Astrocyte (in vitro differentiated cells and primary cell): ENCODE measurements at regions not wholly inside any gene's neighbourhood (a gene's known extent, or its start where the extent isn't known, plus 50 kb on each side); places are given as distances from the start of the nearest gene placed in this dataset.

ENCODE experiments used
- DNase-seq: peaks from one replicate; pipeline ENCODE4 v3.0.0-alpha.2; 2010; ENCODE audit warnings: low read depth
- FAIRE-seq: peaks from 2 replicates; lab custom pipeline; 2011; peaks lifted over from hg19 to GRCh38; lab: Jason Lieb, UNC
- H2AFZ ChIP-seq: 2 replicates; pipeline ENCODE4 v1.6.0; 2012; ENCODE audit warnings: low read depth, low read length, inconsistent platforms
- H3K27ac ChIP-seq: 2 replicates; pipeline ENCODE4 v1.5.1; 2011; ENCODE audit warnings: low read depth, low read length, inconsistent platforms
- H3K27me3 ChIP-seq: 2 replicates; pipeline ENCODE4 v1.6.0; 2011; ENCODE audit warnings: low read length, inconsistent platforms; ENCODE audit not compliant: insufficient read depth
- H3K36me3 ChIP-seq: 2 replicates; pipeline ENCODE4 v1.5.1; 2011; ENCODE audit warnings: low read length, inconsistent platforms; ENCODE audit not compliant: insufficient read depth
- H3K4me1 ChIP-seq: 2 replicates; pipeline ENCODE4 v1.5.1; 2011; ENCODE audit warnings: low read length, inconsistent platforms; ENCODE audit not compliant: insufficient read depth
- H3K4me2 ChIP-seq: 2 replicates; pipeline ENCODE4 v1.6.0; 2012; ENCODE audit warnings: low read length, inconsistent platforms
- H3K4me3 ChIP-seq: 2 replicates; pipeline ENCODE4 v1.5.1; 2011; ENCODE audit warnings: low read depth, mild to moderate bottlenecking, low read length, inconsistent platforms; ENCODE audit not compliant: insufficient read depth
- H3K79me2 ChIP-seq: 2 replicates; pipeline ENCODE4 v1.6.0; 2012; ENCODE audit warnings: mild to moderate bottlenecking, low read length, inconsistent platforms; ENCODE audit not compliant: insufficient read depth
- H3K9ac ChIP-seq: 2 replicates; pipeline ENCODE4 v1.6.0; 2012; ENCODE audit warnings: mild to moderate bottlenecking, low read length, inconsistent platforms
- H3K9me3 ChIP-seq: 2 replicates; pipeline ENCODE4 v1.5.1; 2012; ENCODE audit warnings: low read depth, mild to moderate bottlenecking, low read length, inconsistent platforms; ENCODE audit not compliant: insufficient read depth
- H4K20me1 ChIP-seq: 2 replicates; pipeline ENCODE4 v1.6.0; 2012; ENCODE audit warnings: low read length, inconsistent platforms; ENCODE audit not compliant: insufficient read depth
- H3K27ac Mint-ChIP-seq: one replicate; pipeline ENCODE4 v1.8.0; 2021; ENCODE audit warnings: mild to moderate bottlenecking, mixed read lengths; ENCODE audit not compliant: unreplicated experiment
- H3K27me3 Mint-ChIP-seq: one replicate; pipeline ENCODE4 v1.8.0; 2021; ENCODE audit warnings: low read depth, mixed read lengths; ENCODE audit not compliant: unreplicated experiment
- H3K36me3 Mint-ChIP-seq: one replicate; pipeline ENCODE4 v1.8.0; 2021; ENCODE audit warnings: low read depth, mixed read lengths; ENCODE audit not compliant: unreplicated experiment
- H3K4me1 Mint-ChIP-seq: one replicate; pipeline ENCODE4 v1.8.0; 2021; ENCODE audit warnings: low read depth, mixed read lengths; ENCODE audit not compliant: unreplicated experiment
- H3K4me3 Mint-ChIP-seq: one replicate; pipeline ENCODE4 v1.8.0; 2021; ENCODE audit warnings: mild to moderate bottlenecking, moderate library complexity, mixed read lengths; ENCODE audit not compliant: unreplicated experiment
- H3K9me3 Mint-ChIP-seq: one replicate; pipeline ENCODE4 v1.8.0; 2021; ENCODE audit warnings: mild to moderate bottlenecking, mixed read lengths; ENCODE audit not compliant: unreplicated experiment
- CTCF ChIP-seq: IDR thresholded peaks from 2 replicates; pipeline ENCODE4 v1.5.1; 2011; ENCODE audit warnings: low read depth, mild to moderate bottlenecking, inconsistent platforms, low read length, moderate library complexity; ENCODE audit not compliant: insufficient read depth
- EZH2 ChIP-seq: IDR thresholded peaks from 2 replicates; pipeline ENCODE4 v1.6.1; 2012; ENCODE audit warnings: mild to moderate bottlenecking, low read length, inconsistent platforms; ENCODE audit not compliant: insufficient read depth

GRCh38 chr14:51445001-51445390 lies 204.9 kb downstream of the TMX1 start:
- peaks cover 64% of the 10 kb centered on the region for H3K4me1 Mint-ChIP-seq
- FAIRE-seq = no peak
- H3K4me1 ChIP-seq = peaks cover 50% of the 10 kb centered on the region
- peaks cover 2% of the 10 kb centered on the region for H3K36me3 Mint-ChIP-seq
- H2AFZ ChIP-seq = no peak overlapping the region
- no peaks in the 10 kb centered on the region for H3K79me2 ChIP-seq
- H3K4me2 ChIP-seq = no peak overlapping the region
- no peaks in the 10 kb centered on the region for H3K36me3 ChIP-seq
- H3K27ac ChIP-seq = no peak overlapping the region
- H3K27me3 ChIP-seq = no peaks in the 10 kb centered on the region
- no peaks in the 10 kb centered on the region for H3K9me3 Mint-ChIP-seq
- no peak overlapping the region for H3K4me3 Mint-ChIP-seq
- no peaks in the 10 kb centered on the region for H3K9me3 ChIP-seq
- no peak overlapping the region for H3K9ac ChIP-seq
- no peak for DNase-seq
- no peak overlapping the region for H3K4me3 ChIP-seq
- H3K27me3 Mint-ChIP-seq = no peaks in the 10 kb centered on the region
- TF ChIP-seq EZH2 = no peak
- no peak for TF ChIP-seq CTCF
- H4K20me1 ChIP-seq = no peaks in the 10 kb centered on the region
- H3K27ac Mint-ChIP-seq = peak overlapping the region; percentile 70

GRCh38 chr14:51446771-51447170 lies 204.9 kb upstream of the FRMD6 start:
- Mint-ChIP-seq H3K36me3 (peaks cover 2% of the 10 kb centered on the region), H3K4me1 (peaks cover 52% of the 10 kb centered on the region), H3K27me3 (no peaks in the 10 kb centered on the region), H3K9me3 (no peaks in the 10 kb centered on the region), H3K4me3 (no peak overlapping the region), H3K27ac (peak overlapping the region; percentile 48)
- no peak overlapping the region for H2AFZ ChIP-seq
- FAIRE-seq (no peak), DNase-seq (no peak)
- H3K4me1 ChIP-seq = peaks cover 42% of the 10 kb centered on the region
- H3K79me2 ChIP-seq = no peaks in the 10 kb centered on the region
- no peak overlapping the region for H3K9ac ChIP-seq
- no peak overlapping the region for H3K27ac ChIP-seq
- TF ChIP-seq EZH2 (no peak), CTCF (no peak)
- no peak overlapping the region for H3K4me3 ChIP-seq
- H3K4me2 ChIP-seq = no peak overlapping the region
- no peaks in the 10 kb centered on the region for H3K9me3 ChIP-seq
- no peaks in the 10 kb centered on the region for H3K27me3 ChIP-seq
- H3K36me3 ChIP-seq = no peaks in the 10 kb centered on the region
- H4K20me1 ChIP-seq = no peaks in the 10 kb centered on the region

- H3K4me2 ChIP-seq = no peak overlapping the region
- no peak overlapping the region for H3K27ac Mint-ChIP-seq
- H3K36me3 ChIP-seq = no peaks in the 10 kb centered on the region
- FAIRE-seq (no peak), DNase-seq (no peak)
- no peak for TF ChIP-seq EZH2
- TF ChIP-seq CTCF = no peak
- H3K4me1 ChIP-seq = peaks cover 36% of the 10 kb centered on the region
- no peak overlapping the region for H3K4me3 ChIP-seq
- no peaks in the 10 kb centered on the region for H3K27me3 Mint-ChIP-seq
- no peak overlapping the region for H3K4me3 Mint-ChIP-seq
- H3K9me3 ChIP-seq = no peaks in the 10 kb centered on the region
- no peaks in the 10 kb centered on the region for H3K79me2 ChIP-seq
- no peaks in the 10 kb centered on the region for H4K20me1 ChIP-seq
- peaks cover 45% of the 10 kb centered on the region for H3K4me1 Mint-ChIP-seq
- no peak overlapping the region for H2AFZ ChIP-seq
- no peak overlapping the region for H3K9ac ChIP-seq
- H3K27me3 ChIP-seq = no peaks in the 10 kb centered on the region
- H3K9me3 Mint-ChIP-seq = no peaks in the 10 kb centered on the region
- H3K36me3 Mint-ChIP-seq = peaks cover 2% of the 10 kb centered on the region
- no peak overlapping the region for H3K27ac ChIP-seq
Measured at GRCh38 chr14:51447411-51447810, 204.3 kb upstream of the FRMD6 start.
